ENCODE measurements at regions not wholly inside any gene's neighbourhood (a gene's known extent, or its start where the extent isn't known, plus 50 kb on each side); places are given as distances from the start of the nearest gene placed in this dataset.
"Not testable (repeated sequence)": the region's sequence is repeated elsewhere in the genome, so short reads cannot be mapped to it uniquely, and the experiment has no call there.

DNA sequence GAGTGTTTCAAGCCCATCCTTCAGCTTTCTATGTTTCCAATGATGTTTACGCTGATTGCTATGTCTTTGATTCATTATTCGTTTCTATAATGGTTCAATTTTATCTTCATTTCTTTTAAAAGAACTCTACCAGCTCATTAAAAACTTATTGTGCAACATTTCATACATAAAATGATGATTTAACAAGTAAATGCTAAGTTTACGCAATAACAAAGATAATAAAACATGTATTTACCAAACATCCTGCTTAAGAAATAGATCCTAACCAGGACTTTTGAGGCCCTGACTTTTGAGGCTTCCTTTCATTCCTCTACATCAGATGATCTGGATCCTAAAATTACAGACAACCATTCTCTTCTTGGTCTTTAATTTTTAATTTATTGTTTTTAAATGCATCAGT lies 86.5 kb upstream of the DLGAP1 start:
- no peak for TF ChIP-seq ZFX (IDR thresholded peaks at IDR 0.05)
- TF ChIP-seq, protein P1, sequence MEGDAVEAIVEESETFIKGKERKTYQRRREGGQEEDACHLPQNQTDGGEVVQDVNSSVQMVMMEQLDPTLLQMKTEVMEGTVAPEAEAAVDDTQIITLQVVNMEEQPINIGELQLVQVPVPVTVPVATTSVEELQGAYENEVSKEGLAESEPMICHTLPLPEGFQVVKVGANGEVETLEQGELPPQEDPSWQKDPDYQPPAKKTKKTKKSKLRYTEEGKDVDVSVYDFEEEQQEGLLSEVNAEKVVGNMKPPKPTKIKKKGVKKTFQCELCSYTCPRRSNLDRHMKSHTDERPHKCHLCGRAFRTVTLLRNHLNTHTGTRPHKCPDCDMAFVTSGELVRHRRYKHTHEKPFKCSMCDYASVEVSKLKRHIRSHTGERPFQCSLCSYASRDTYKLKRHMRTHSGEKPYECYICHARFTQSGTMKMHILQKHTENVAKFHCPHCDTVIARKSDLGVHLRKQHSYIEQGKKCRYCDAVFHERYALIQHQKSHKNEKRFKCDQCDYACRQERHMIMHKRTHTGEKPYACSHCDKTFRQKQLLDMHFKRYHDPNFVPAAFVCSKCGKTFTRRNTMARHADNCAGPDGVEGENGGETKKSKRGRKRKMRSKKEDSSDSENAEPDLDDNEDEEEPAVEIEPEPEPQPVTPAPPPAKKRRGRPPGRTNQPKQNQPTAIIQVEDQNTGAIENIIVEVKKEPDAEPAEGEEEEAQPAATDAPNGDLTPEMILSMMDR (conservative IDR thresholded peaks at IDR 0.05) = no peak

DNA sequence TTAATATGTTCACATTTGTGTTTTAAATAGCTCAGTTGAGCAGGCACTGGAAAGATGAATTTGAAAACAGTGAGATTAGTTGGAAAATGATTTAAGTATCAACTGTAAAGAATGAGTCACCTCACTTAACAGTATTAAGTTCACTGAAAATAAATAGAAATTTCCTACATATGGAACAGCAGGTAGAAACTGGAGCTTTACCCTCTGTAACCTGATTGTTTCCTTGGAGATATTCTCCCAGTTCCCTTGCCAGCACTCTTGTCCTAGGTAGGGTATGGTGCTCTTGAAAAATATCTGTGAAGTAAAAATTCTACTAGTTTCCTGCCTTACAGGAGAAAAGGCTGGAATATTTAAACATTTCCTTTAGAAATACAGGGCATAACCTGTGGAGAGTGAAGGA lies 81.3 kb upstream of the DLGAP1 start:
- H3K27ac ChIP-seq = no peak overlapping the region
- no peak for TF ChIP-seq ZFX (IDR thresholded peaks at IDR 0.05)

More for the DNA sequence above, 86.5 kb upstream of the DLGAP1 start:
- H3K27ac ChIP-seq = no peak overlapping the region

DNA sequence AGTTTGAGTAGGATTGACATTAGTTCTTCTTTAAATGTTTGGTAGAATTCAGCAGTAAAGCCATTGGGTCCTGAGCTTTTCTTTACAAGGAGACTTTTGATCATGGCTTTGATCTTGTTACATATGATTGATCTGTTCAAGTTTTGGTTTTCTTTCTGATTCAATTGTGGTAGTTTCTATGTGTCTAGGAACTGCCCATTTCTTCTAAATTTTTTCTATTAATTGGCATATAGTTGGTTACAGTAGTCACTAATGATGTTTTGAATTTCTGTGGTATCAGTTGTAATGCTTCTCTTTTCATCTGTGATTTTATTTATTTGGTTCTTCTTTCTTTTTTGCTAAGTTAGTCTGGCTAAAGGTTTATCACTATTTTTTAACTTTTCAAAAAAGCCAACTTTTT lies 73.3 kb upstream of the DLGAP1 start:
- TF ChIP-seq, protein P1 (conservative IDR thresholded peaks at IDR 0.05) = no peak
- no peak for TF ChIP-seq ZFX (IDR thresholded peaks at IDR 0.05)
- no peak overlapping the region for H3K27ac ChIP-seq

GRCh38 chr18:4527826-4528225 lies 72.7 kb upstream of the DLGAP1 start:
- H3K27ac ChIP-seq = not testable (repeated sequence)

GRCh38 chr18:4524096-4524495 lies 69.0 kb upstream of the DLGAP1 start:
- no peak overlapping the region for H3K27ac ChIP-seq
- TF ChIP-seq ZFX (IDR thresholded peaks at IDR 0.05) = no peak
- TF ChIP-seq, protein P1 (conservative IDR thresholded peaks at IDR 0.05) = no peak

- H3K27ac ChIP-seq = no peak overlapping the region
- no peak for TF ChIP-seq ZFX (IDR thresholded peaks at IDR 0.05)
- TF ChIP-seq, protein P1 (conservative IDR thresholded peaks at IDR 0.05) = no peak
Measured at GRCh38 chr18:4511166-4511565, 56.1 kb upstream of the DLGAP1 start.

GRCh38 chr18:4510711-4511110 lies 55.6 kb upstream of the DLGAP1 start:
- no peak for TF ChIP-seq ZFX (IDR thresholded peaks at IDR 0.05)
- TF ChIP-seq, protein P1 (conservative IDR thresholded peaks at IDR 0.05) = no peak
- H3K27ac ChIP-seq = no peak overlapping the region

DNA sequence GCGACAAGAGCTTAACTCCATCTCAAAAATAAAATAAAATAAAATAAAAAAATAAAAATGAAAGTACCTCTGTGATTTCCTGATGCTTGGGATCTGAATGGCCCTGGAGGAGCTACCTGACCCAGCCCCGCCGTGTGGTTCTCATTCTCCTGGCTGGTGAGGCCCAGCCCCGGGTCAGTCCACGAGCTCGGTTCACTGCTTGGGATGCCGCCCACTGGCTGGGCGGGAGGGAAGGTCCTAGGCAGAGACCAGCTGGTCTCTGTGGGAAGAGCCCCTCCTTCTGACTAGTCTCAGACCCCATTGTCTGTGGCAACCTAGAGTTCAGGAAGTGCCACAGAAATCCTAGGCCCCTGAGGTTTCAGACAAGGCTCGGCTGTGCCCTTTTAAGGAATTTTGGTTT lies 55.1 kb upstream of the DLGAP1 start:
- no peak overlapping the region for H3K27ac ChIP-seq
- TF ChIP-seq, protein P1 (conservative IDR thresholded peaks at IDR 0.05) = no peak
- no peak for TF ChIP-seq ZFX (IDR thresholded peaks at IDR 0.05)

Data from C4-2B (cell line).